Astrocyte of the hippocampus (primary cell): ENCODE measurements at regions not wholly inside any gene's neighbourhood (a gene's known extent, or its start where the extent isn't known, plus 50 kb on each side); places are given as distances from the start of the nearest gene placed in this dataset.
A peak's percentile ranks its signal among the peaks of the same experiment; 100 is the strongest.

Experiments
- DNase-seq: peaks from one replicate; pipeline ENCODE4 v3.0.0; 2011; ENCODE audit warnings: low read depth, low spot score

DNA sequence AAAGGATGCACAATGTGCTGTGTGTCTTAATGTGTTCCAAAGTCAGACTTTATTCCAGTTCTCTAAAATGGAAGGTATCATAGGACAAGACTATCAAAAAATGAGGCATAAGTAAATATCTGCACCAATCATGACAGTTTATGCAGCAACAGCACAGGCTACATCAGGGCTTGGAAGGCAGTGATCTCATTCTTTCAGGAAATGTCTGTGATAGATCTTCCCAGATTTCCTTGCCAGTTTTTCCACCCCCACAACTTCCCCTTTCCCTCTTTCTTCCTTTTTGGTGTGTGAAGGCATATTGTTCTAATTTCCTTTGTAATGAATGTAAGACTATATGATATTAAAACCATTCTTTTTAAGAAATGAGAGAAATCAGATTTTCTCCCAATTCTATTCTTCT lies 326.7 kb downstream of the ATP23 start:
- DNase-seq = no peak

GRCh38 chr12:58269476-58269875 lies 328.1 kb downstream of the ATP23 start:
- DNase-seq = no peak

- DNase-seq = no peak
Measured at GRCh38 chr12:58270966-58271705, 329.8 kb downstream of the ATP23 start.

DNA sequence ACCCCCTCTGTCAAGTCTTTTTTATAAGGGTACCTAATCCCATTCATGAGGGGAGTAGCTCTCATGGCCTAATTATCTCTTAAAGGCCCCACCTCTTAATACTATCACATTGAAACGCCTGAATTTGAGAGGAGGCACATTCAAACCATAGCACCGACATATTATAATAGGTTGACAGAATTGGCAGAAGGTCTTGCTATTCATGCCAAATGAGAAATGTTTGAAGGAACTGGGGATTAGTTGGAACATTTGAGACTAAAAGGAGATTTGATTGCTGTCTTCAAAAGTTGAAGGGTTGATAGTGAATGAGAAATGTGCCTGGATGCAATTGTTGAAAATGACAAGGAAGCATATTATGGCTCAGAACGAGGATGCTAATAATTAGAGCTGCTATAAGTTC lies 331.1 kb downstream of the ATP23 start:
- no peak for DNase-seq

DNA sequence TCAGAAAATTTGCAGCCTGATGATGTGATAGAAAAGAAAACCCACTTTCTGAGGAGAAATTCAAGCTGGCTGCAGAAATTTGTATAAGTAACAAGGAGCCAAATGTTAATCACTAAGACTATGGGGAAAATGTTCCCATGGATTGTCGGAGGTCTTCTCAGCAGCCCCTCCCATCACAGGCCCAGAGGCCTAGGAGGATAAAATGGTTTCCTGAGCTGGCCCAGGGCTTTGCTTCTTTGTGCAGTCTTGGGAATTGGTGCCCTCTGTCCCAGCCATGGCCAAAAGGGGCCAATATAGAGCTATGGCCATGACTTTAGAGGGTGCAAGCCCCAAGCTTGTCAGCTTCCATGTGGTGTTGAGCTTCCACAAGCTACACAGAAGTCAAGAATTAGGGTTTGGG lies 335.9 kb downstream of the ATP23 start:
- DNase-seq = no peak

GRCh38 chr12:58283553-58283952 lies 342.2 kb downstream of the ATP23 start:
- DNase-seq = no peak

- no peak for DNase-seq
Measured at GRCh38 chr12:58285551-58285950, 344.2 kb downstream of the ATP23 start.

- no peak for DNase-seq
Measured at GRCh38 chr12:58286353-58286752, 345.0 kb downstream of the ATP23 start.

- no peak for DNase-seq
Measured at GRCh38 chr12:58288190-58288589, 346.8 kb downstream of the ATP23 start.

DNA sequence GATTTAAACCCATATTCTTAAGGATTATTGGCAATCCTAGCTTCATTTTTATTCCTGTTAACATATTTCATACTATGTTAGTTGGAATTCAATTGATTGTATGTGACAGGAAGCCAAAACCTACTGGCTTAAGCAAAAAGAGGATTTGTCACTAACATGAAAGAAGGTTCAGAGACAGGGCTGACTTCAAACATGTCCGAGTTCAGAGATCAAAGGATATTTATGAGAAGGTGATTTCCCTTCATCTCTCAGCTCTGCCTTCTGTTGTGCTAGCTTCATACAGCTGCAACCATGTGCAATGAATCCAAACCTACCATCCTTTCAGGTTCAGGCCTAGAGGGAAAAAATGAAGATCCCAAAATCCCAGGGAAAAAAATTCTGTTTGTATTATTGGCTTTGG lies 349.7 kb downstream of the ATP23 start:
- no peak for DNase-seq

DNA sequence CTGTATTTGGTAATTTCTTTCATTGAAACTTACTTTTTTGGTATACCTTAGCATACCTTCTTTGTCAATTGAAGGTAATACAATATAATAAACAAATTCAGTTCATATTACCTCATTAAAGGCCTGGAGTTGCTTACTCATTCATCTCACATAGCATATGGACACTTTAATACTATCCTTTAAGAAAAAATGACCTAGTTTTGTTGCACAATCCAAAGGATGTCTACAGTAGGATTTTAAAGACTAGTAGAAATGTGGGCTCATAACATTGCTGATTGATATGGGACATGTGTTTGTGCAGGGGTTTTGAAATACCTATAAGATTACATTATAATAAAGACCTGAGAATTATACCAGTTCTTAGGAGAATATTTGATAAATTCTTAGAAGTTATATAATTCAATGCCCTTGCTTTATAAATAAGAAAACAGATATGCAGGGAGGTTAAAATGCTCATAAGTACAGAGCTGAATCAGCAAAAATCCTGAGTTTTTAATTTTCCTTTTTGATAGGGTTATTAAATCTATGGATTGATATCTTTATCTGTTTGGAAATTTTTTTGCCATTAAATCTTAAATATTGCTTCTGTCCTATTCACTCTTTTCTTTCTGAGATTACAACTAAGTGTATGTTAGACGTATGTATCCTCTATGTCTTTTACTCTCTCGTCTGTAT lies 352.1 kb downstream of the ATP23 start:
- DNase-seq = no peak

GRCh38 chr12:58295268-58295667 lies 353.9 kb downstream of the ATP23 start:
- DNase-seq = no peak

DNA sequence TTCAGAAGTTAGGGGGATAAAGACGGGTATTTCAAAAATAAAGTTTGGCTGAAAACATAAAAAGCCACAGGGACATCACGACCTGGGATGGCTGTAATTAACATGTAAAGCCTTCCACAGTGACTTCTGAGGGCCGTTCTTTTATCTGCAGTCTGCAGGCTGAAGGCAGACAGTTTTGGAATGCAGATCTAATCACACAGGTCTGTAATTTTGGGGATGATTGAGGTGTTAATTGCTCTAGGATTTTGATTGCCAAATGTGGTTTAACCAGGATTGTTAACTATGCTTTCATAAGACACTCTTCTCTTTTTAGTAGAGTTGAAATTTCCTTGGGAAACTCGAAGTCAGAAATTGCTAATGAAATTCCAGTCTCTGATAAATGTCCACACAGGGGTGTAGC lies 355.5 kb downstream of the ATP23 start:
- DNase-seq = peak; percentile 22

GRCh38 chr12:58298803-58299202 lies 357.4 kb downstream of the ATP23 start:
- peak; percentile 26 for DNase-seq

DNA sequence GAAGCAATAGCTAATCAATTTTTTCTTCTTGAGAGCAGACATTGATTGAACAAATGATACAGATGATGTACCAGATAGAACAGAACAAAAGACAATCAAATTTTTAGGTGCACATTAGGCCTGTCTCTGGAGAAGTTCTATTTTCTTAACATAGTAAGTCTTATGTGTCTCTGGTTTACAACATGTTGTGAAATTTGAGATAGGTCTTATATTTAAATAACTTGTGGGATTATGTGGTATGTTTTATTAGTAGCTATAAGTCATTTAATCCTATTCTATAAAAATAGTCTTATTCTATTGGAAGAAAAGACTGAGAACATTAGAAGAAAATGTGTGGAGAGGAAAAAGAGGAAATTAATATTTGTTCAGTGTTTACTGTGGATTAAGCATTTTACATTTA lies 358.0 kb downstream of the ATP23 start:
- DNase-seq = no peak

DNA sequence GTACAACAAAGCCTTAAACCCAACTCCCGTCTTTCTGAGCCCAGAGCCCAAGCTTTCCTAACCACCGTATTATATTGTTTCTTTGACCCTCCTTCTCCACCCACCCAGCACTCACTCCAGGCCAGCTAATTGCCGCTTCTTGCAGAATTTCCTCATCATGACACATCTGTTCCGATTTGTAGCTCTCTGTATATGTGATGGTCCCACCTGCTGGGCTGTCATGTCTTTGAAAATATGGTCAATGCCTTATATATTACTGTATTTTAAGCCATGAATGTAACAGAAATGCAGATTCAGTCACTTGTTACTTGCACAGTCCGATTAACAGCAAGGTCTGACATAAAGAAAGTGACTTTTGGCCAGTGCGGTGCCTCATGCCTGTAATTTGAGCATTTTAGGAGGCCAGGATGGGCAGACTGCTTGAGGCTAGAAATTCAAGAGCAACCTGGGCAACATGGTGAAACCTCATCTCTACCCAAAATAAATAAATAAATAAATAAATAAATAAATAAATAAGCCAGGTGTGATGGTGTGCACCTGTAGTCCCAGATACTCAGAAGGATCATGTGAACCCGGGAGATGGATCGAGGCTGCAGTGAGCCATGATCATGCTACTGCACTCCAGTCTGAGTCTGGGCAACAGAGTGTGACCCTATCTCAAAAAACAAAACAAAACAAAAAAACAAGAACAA lies 359.8 kb downstream of the ATP23 start:
- no peak for DNase-seq

GRCh38 chr12:58301730-58302122 lies 360.4 kb downstream of the ATP23 start:
- DNase-seq = no peak

DNA sequence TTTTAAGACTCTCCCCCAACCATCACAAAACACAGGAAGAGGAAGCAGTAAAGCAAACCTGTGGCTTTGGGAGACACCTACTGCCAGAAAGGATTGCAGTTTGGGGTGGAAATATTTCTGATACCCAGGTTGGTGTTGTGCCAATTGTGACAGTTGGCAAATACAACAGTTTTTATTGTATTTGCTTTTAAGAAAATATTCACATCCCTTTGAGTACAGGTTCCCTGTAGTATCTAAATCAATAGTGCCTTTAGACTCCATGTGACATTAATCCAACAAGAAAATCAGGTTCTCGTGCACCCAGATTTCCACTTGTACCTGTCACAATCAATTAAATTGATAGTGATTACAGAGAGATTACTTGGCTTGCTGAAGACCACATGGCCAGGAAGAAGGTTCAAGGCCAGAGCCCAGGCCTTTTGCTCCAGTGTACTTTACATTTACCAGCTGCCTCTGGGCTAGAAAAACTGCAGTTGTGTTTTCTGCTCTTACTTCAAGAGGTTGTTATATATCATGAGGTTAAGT lies 361.2 kb downstream of the ATP23 start:
- DNase-seq = no peak

GRCh38 chr12:58306266-58307000 lies 365.1 kb downstream of the ATP23 start:
- DNase-seq = no peak

GRCh38 chr12:58309806-58310205 lies 368.4 kb downstream of the ATP23 start:
- no peak for DNase-seq

DNA sequence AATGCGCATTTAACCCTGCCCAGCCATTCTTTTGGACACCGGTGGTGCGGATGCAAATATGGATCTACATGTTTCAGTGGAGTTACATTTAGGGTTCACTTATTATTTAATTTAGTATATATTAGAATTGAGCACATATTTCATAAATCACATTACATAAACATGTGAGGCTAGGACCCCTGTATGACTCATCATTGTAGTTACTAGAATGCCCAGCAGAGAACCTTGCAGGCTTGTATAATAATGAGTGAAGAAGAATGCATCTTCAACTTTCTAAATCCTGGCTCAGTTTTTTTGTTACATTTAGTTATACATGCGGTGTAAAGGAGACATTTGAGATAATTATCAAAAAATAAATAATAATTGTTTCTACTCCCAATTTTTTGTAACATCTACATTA lies 369.0 kb downstream of the ATP23 start:
- peak; percentile 53 for DNase-seq
